Fibroblast of upper back skin (primary cell): ENCODE measurements at regions not wholly inside any gene's neighbourhood (a gene's known extent, or its start where the extent isn't known, plus 50 kb on each side); places are given as distances from the start of the nearest gene placed in this dataset.

Experiments used
- DNase-seq: peaks from one replicate; pipeline ENCODE4 v3.0.0-alpha.2; 2013

GRCh38 chr15:31456354-31457060 lies 129.9 kb downstream of the KLF13 start:
- no peak for DNase-seq

GRCh38 chr15:31457161-31457560 lies 130.5 kb downstream of the KLF13 start:
- DNase-seq: peak; percentile 57

- DNase-seq: peak; percentile 68
Measured at GRCh38 chr15:31457631-31458526, 131.2 kb downstream of the KLF13 start.

- no peak for DNase-seq
Measured at GRCh38 chr15:31458596-31459399, 132.2 kb downstream of the KLF13 start.

- no peak for DNase-seq
Measured at GRCh38 chr15:31459400-31459748, 132.7 kb downstream of the KLF13 start.

GRCh38 chr15:31461375-31461774 lies 134.7 kb downstream of the KLF13 start:
- no peak for DNase-seq

- no peak for DNase-seq
Measured at GRCh38 chr15:31461911-31462480, 135.4 kb downstream of the KLF13 start.

- no peak for DNase-seq
Measured at GRCh38 chr15:31463521-31464102, 137.0 kb downstream of the KLF13 start.

GRCh38 chr15:31464216-31465082 lies 137.8 kb downstream of the KLF13 start:
- DNase-seq: no peak

GRCh38 chr15:31465083-31465955 lies 138.7 kb downstream of the KLF13 start:
- DNase-seq: no peak

GRCh38 chr15:31467361-31467760 lies 140.7 kb downstream of the KLF13 start:
- DNase-seq: no peak

GRCh38 chr15:31468911-31469785 lies 142.5 kb downstream of the KLF13 start:
- DNase-seq: no peak

GRCh38 chr15:31469786-31470525 lies 143.3 kb downstream of the KLF13 start:
- DNase-seq: no peak

- no peak for DNase-seq
Measured at GRCh38 chr15:31470756-31471155, 144.1 kb downstream of the KLF13 start.

- peak; percentile 96 for DNase-seq
Measured at GRCh38 chr15:31471731-31472430, 145.2 kb downstream of the KLF13 start.

- DNase-seq: peak; percentile 49
Measured at GRCh38 chr15:31472636-31473384, 146.2 kb downstream of the KLF13 start.

GRCh38 chr15:31473385-31474058 lies 146.9 kb downstream of the KLF13 start:
- DNase-seq: no peak
